GM23338 (cell line): ENCODE measurements at regions not wholly inside any gene's neighbourhood (a gene's known extent, or its start where the extent isn't known, plus 50 kb on each side); places are given as distances from the start of the nearest gene placed in this dataset.

ENCODE experiments used
- CREB1 ChIP-seq: fragments of 250-450 bp; sonication (Bioruptor Pico); IDR thresholded peaks from 2 replicates; pipeline ENCODE4 v1.5.0; 2020; ENCODE audit warnings: low read depth, mild to moderate bottlenecking, moderate library complexity
- JUNB ChIP-seq: IDR thresholded peaks from one replicate; pipeline ENCODE4 v1.6.1; 2016; ENCODE audit warnings: antibody characterized with exemption; ENCODE audit not compliant: unreplicated experiment
- ZNF114 ChIP-seq: fragments of 250-450 bp; sonication (Bioruptor Pico); IDR thresholded peaks from 2 replicates; pipeline ENCODE4 v1.5.0; 2020; ENCODE audit warnings: mild to moderate bottlenecking, moderate library complexity
- TF ChIP-seq, protein P1 (sequence below), 2 experiments: fragments of 200-600 bp in 1 of 2; sonication (generic) in 1 of 2; conservative IDR thresholded peaks; 2 replicates each; pipeline versions ENCODE4 v1.5.1 to v1.6.1; 2016 to 2017; ENCODE audit warnings: antibody characterized with exemption in 2 of 2, low read depth in 2 of 2, mild to moderate bottlenecking in 2 of 2, moderate library complexity in 1 of 2
- TF ChIP-seq, protein P2 (sequence below): IDR thresholded peaks from one replicate; pipeline ENCODE4 v1.6.1; 2018; ENCODE audit warnings: antibody characterized with exemption; ENCODE audit not compliant: unreplicated experiment
- TF ChIP-seq, protein P3 (sequence below): IDR thresholded peaks from 2 replicates; pipeline ENCODE4 v1.6.1; 2016; ENCODE audit warnings: antibody characterized with exemption

- TF ChIP-seq CREB1 = no peak
- TF ChIP-seq, protein P1, sequence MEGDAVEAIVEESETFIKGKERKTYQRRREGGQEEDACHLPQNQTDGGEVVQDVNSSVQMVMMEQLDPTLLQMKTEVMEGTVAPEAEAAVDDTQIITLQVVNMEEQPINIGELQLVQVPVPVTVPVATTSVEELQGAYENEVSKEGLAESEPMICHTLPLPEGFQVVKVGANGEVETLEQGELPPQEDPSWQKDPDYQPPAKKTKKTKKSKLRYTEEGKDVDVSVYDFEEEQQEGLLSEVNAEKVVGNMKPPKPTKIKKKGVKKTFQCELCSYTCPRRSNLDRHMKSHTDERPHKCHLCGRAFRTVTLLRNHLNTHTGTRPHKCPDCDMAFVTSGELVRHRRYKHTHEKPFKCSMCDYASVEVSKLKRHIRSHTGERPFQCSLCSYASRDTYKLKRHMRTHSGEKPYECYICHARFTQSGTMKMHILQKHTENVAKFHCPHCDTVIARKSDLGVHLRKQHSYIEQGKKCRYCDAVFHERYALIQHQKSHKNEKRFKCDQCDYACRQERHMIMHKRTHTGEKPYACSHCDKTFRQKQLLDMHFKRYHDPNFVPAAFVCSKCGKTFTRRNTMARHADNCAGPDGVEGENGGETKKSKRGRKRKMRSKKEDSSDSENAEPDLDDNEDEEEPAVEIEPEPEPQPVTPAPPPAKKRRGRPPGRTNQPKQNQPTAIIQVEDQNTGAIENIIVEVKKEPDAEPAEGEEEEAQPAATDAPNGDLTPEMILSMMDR (conservative IDR thresholded peaks at IDR 0.05; ENCODE audit: low read depth in 2 of 2) = no peak
- TF ChIP-seq, protein P2, sequence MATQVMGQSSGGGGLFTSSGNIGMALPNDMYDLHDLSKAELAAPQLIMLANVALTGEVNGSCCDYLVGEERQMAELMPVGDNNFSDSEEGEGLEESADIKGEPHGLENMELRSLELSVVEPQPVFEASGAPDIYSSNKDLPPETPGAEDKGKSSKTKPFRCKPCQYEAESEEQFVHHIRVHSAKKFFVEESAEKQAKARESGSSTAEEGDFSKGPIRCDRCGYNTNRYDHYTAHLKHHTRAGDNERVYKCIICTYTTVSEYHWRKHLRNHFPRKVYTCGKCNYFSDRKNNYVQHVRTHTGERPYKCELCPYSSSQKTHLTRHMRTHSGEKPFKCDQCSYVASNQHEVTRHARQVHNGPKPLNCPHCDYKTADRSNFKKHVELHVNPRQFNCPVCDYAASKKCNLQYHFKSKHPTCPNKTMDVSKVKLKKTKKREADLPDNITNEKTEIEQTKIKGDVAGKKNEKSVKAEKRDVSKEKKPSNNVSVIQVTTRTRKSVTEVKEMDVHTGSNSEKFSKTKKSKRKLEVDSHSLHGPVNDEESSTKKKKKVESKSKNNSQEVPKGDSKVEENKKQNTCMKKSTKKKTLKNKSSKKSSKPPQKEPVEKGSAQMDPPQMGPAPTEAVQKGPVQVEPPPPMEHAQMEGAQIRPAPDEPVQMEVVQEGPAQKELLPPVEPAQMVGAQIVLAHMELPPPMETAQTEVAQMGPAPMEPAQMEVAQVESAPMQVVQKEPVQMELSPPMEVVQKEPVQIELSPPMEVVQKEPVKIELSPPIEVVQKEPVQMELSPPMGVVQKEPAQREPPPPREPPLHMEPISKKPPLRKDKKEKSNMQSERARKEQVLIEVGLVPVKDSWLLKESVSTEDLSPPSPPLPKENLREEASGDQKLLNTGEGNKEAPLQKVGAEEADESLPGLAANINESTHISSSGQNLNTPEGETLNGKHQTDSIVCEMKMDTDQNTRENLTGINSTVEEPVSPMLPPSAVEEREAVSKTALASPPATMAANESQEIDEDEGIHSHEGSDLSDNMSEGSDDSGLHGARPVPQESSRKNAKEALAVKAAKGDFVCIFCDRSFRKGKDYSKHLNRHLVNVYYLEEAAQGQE = no peak
- TF ChIP-seq, protein P3, sequence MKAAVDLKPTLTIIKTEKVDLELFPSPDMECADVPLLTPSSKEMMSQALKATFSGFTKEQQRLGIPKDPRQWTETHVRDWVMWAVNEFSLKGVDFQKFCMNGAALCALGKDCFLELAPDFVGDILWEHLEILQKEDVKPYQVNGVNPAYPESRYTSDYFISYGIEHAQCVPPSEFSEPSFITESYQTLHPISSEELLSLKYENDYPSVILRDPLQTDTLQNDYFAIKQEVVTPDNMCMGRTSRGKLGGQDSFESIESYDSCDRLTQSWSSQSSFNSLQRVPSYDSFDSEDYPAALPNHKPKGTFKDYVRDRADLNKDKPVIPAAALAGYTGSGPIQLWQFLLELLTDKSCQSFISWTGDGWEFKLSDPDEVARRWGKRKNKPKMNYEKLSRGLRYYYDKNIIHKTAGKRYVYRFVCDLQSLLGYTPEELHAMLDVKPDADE = no peak
- TF ChIP-seq ZNF114 (CRISPR knock-in tag) = no peak
- TF ChIP-seq JUNB = no peak
These were observed 221.8 kb upstream of the TNRC6C start for GRCh38 chr17:77736721-77737120.
